HL-60 (cell line): ENCODE measurements at regions not wholly inside any gene's neighbourhood (a gene's known extent, or its start where the extent isn't known, plus 50 kb on each side); places are given as distances from the start of the nearest gene placed in this dataset.

ENCODE experiments used
- GABPA ChIP-seq: IDR thresholded peaks from 2 replicates; pipeline ENCODE4 v1.6.1; 2012; ENCODE audit warnings: low read depth
- POLR2AphosphoS5 ChIP-seq: IDR thresholded peaks from 2 replicates; pipeline ENCODE4 v1.6.1; 2012; ENCODE audit warnings: low read depth
- REST ChIP-seq: IDR thresholded peaks from 2 replicates; pipeline ENCODE4 v1.6.1; 2012; ENCODE audit warnings: low read depth; ENCODE audit not compliant: insufficient replicate concordance
- SPI1 ChIP-seq: IDR thresholded peaks from 2 replicates; pipeline ENCODE4 v1.6.1; 2012; ENCODE audit warnings: low read depth, mild to moderate bottlenecking, borderline replicate concordance
- TF ChIP-seq, protein P1 (sequence below): IDR thresholded peaks from one replicate; pipeline ENCODE4 v1.5.1; 2011; ENCODE audit warnings: low read length, control low read depth, inconsistent platforms; ENCODE audit not compliant: insufficient read depth

- TF ChIP-seq, protein P1, sequence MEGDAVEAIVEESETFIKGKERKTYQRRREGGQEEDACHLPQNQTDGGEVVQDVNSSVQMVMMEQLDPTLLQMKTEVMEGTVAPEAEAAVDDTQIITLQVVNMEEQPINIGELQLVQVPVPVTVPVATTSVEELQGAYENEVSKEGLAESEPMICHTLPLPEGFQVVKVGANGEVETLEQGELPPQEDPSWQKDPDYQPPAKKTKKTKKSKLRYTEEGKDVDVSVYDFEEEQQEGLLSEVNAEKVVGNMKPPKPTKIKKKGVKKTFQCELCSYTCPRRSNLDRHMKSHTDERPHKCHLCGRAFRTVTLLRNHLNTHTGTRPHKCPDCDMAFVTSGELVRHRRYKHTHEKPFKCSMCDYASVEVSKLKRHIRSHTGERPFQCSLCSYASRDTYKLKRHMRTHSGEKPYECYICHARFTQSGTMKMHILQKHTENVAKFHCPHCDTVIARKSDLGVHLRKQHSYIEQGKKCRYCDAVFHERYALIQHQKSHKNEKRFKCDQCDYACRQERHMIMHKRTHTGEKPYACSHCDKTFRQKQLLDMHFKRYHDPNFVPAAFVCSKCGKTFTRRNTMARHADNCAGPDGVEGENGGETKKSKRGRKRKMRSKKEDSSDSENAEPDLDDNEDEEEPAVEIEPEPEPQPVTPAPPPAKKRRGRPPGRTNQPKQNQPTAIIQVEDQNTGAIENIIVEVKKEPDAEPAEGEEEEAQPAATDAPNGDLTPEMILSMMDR: no peak
- TF ChIP-seq REST (no peak), POLR2AphosphoS5 (no peak), GABPA (no peak), SPI1 (no peak)
Measured at GRCh38 chr7:106772655-106773108, 92.4 kb upstream of the PIK3CG start.
